ENCODE measurements at regions not wholly inside any gene's neighbourhood (a gene's known extent, or its start where the extent isn't known, plus 50 kb on each side); places are given as distances from the start of the nearest gene placed in this dataset.

GRCh38 chr13:105466376-105466775 is 1069.1 kb downstream of the EFNB2 start:
- Histone ChIP-seq H2BK20ac (ENCODE audit: low read depth, low read length) (no peak overlapping the region), H3K36me3 (ENCODE audit: control insufficient read depth, insufficient read depth, low read length) (no peaks in the 10 kb centered on the region), H3K9me3 (ENCODE audit: control insufficient read depth, insufficient read depth, low read length) (peaks cover 3% of the 10 kb centered on the region; the same call in 1 of the 2 replicates), H3K9me1 (ENCODE audit: insufficient read depth, low read length) (no peaks in the 10 kb centered on the region), H4K91ac (ENCODE audit: insufficient read depth, low read depth, low read length) (no peak overlapping the region), H2BK15ac (ENCODE audit: low read depth, low read length) (no peak overlapping the region), H3K4me3 (ENCODE audit: insufficient read depth, low read depth, low read length) (no peak overlapping the region), H3K14ac (replicated peaks; ENCODE audit: low read depth, low read length) (no peak overlapping the region), H3K4me1 (ENCODE audit: control insufficient read depth, insufficient read depth, low read length) (no peaks in the 10 kb centered on the region), H2AK5ac (ENCODE audit: low read depth, low read length) (no peak overlapping the region), H2AFZ (replicated peaks; ENCODE audit: low read length, poor library complexity) (no peak overlapping the region), H3K9ac (ENCODE audit: low read depth, low read length) (no peak overlapping the region), H3K23ac (ENCODE audit: low read depth, low read length) (no peak overlapping the region), H4K20me1 (ENCODE audit: insufficient read depth, low read length) (no peaks in the 10 kb centered on the region), H3K27ac (ENCODE audit: insufficient read depth, low read length) (no peak overlapping the region), H2AK9ac (replicated peaks; ENCODE audit: low read depth, low read length, poor library complexity) (no peak overlapping the region), H3K4ac (ENCODE audit: low read depth, low read length) (no peak overlapping the region), H4K5ac (ENCODE audit: low read depth, low read length) (no peak overlapping the region), H3K79me1 (ENCODE audit: low read depth in 1 of 2, low read length in 2 of 2) (no peaks in the 10 kb centered on the region), H4K8ac (ENCODE audit: low read depth in 2 of 2, low read length in 2 of 2) (no peak overlapping the region), H2BK5ac (ENCODE audit: low read depth, low read length, poor library complexity, severe bottlenecking) (no peak overlapping the region), H3K4me2 (ENCODE audit: low read depth, low read length) (no peak overlapping the region), H2BK120ac (ENCODE audit: low read depth, low read length) (no peak overlapping the region), H3K56ac (ENCODE audit: extremely low read depth, insufficient read depth, low read length) (no peak overlapping the region), H3K18ac (ENCODE audit: low read depth, low read length) (no peak overlapping the region), H3K27me3 (ENCODE audit: control insufficient read depth, insufficient read depth, low read length) (no peaks in the 10 kb centered on the region; the same call in 1 of the 2 replicates)
- ATAC-seq (ENCODE audit: low read depth) (no peak), DNase-seq (no peak)
- intact Hi-C loops (cut with micrococcal nuclease): no loop called here
- in situ Hi-C loops (cut with MboI; ENCODE audit: low sequenced_read_pairs): no loop called here
- ChIA-PET CTCF (interaction anchor here (0.6 kb wide), 1 partner anchor 1696 kb away, joined by 3 read pairs; no protein-coding TSS in a partner anchor), POLR2A (ENCODE audit: unreplicated experiment) (no interaction called here)
- no TSS peak for BruUV-seq (replicated peaks)
- dilution Hi-C loops (cut with HindIII; ENCODE audit: low sequenced_read_pairs, unreplicated experiment): no loop called here
- WGBS, 2 experiments (ENCODE audit: extremely low coverage in 2 of 2, insufficient read length in 1 of 2): no CpG with 5 or more reads among the region's 1 CpG
- TF ChIP-seq FOS (IDR thresholded peaks at IDR 0.05; ENCODE audit: low read depth, low read length) (no peak), MAZ (IDR thresholded peaks at IDR 0.05; ENCODE audit: borderline replicate concordance, low read depth, low read length) (no peak), RCOR1 (IDR thresholded peaks at IDR 0.05; ENCODE audit: insufficient replicate concordance, low read length) (no peak), RAD21 (IDR thresholded peaks at IDR 0.05; ENCODE audit: low read length) (no peak), POLR2A (IDR thresholded peaks at IDR 0.05; ENCODE audit: low read depth, low read length) (no peak), RFX5 (IDR thresholded peaks at IDR 0.05; ENCODE audit: low read depth, low read length) (no peak), SMC3 (IDR thresholded peaks at IDR 0.05; ENCODE audit: low read depth, low read length) (no peak), CTCF (conservative IDR thresholded peaks at IDR 0.05; ENCODE audit: low read depth, low read length) (no peak), MAFK (IDR thresholded peaks at IDR 0.05; ENCODE audit: low read depth, low read length) (no peak), BHLHE40 (IDR thresholded peaks at IDR 0.05; ENCODE audit: low read depth, low read length) (no peak), CHD1 (IDR thresholded peaks at IDR 0.05; ENCODE audit: low read depth, low read length) (no peak), CEBPB (IDR thresholded peaks at IDR 0.05; ENCODE audit: low read depth, low read length) (no peak), MXI1 (IDR thresholded peaks at IDR 0.05; ENCODE audit: borderline replicate concordance, low read depth, low read length) (no peak), NFE2L2 (IDR thresholded peaks at IDR 0.05; ENCODE audit: low read depth, low read length) (no peak)
- TF ChIP-seq, protein P1, sequence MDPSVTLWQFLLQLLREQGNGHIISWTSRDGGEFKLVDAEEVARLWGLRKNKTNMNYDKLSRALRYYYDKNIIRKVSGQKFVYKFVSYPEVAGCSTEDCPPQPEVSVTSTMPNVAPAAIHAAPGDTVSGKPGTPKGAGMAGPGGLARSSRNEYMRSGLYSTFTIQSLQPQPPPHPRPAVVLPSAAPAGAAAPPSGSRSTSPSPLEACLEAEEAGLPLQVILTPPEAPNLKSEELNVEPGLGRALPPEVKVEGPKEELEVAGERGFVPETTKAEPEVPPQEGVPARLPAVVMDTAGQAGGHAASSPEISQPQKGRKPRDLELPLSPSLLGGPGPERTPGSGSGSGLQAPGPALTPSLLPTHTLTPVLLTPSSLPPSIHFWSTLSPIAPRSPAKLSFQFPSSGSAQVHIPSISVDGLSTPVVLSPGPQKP (IDR thresholded peaks at IDR 0.05; ENCODE audit: borderline replicate concordance, low read depth, low read length): no peak
- TF ChIP-seq, protein P2, sequence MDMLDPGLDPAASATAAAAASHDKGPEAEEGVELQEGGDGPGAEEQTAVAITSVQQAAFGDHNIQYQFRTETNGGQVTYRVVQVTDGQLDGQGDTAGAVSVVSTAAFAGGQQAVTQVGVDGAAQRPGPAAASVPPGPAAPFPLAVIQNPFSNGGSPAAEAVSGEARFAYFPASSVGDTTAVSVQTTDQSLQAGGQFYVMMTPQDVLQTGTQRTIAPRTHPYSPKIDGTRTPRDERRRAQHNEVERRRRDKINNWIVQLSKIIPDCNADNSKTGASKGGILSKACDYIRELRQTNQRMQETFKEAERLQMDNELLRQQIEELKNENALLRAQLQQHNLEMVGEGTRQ (IDR thresholded peaks at IDR 0.05; ENCODE audit: low read depth, low read length): no peak

All from IMR-90 (cell line).